ENCODE measurements at regions not wholly inside any gene's neighbourhood (a gene's known extent, or its start where the extent isn't known, plus 50 kb on each side); places are given as distances from the start of the nearest gene placed in this dataset.

DNA sequence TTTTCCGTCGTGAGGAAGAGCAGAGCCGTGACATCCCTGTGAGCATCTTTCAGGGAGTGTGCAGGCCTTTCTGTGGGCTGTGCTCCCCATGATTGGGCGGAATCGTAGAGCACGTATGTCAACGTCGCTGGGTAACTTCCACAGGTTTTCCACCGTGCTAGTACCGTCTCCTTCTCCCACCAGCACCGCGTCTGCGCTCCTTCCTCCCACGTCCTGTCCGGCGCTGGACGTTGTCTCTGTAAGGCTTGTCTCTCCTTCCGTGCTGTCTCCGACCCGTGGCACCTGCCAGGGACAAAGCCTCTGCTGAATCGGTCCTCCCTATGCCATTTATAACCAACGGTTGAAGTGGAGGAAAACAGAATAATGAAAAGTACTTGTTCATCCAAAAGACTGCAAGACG is 386.7 kb downstream of the BRD1 start:
- TF ChIP-seq, protein P1, sequence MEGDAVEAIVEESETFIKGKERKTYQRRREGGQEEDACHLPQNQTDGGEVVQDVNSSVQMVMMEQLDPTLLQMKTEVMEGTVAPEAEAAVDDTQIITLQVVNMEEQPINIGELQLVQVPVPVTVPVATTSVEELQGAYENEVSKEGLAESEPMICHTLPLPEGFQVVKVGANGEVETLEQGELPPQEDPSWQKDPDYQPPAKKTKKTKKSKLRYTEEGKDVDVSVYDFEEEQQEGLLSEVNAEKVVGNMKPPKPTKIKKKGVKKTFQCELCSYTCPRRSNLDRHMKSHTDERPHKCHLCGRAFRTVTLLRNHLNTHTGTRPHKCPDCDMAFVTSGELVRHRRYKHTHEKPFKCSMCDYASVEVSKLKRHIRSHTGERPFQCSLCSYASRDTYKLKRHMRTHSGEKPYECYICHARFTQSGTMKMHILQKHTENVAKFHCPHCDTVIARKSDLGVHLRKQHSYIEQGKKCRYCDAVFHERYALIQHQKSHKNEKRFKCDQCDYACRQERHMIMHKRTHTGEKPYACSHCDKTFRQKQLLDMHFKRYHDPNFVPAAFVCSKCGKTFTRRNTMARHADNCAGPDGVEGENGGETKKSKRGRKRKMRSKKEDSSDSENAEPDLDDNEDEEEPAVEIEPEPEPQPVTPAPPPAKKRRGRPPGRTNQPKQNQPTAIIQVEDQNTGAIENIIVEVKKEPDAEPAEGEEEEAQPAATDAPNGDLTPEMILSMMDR (IDR thresholded peaks at IDR 0.05; ENCODE audit: insufficient read depth, low read length, poor library complexity, severe bottlenecking): no peak
- TF ChIP-seq EZH2phosphoT487 (conservative IDR thresholded peaks at IDR 0.05; ENCODE audit: low read length): no peak
